OCI-LY3 (cell line): ENCODE measurements at regions not wholly inside any gene's neighbourhood (a gene's known extent, or its start where the extent isn't known, plus 50 kb on each side); places are given as distances from the start of the nearest gene placed in this dataset.

ENCODE experiments used
- CTCF ChIP-seq: fragments of 200-600, 300-600 bp; sonication (generic); IDR thresholded peaks from 2 replicates; pipeline ENCODE4 v1.5.1; 2014; ENCODE audit warnings: antibody characterized with exemption, low read length, low read depth
- EZH2phosphoT487 ChIP-seq: fragments of 200-600 bp; shearing (Covaris generic); IDR thresholded peaks from 2 replicates; pipeline ENCODE4 v1.6.1; 2018; ENCODE audit warnings: antibody characterized with exemption, mixed run types, low read depth

GRCh38 chr17:62140376-62140775 is 75.3 kb upstream of the MED13 start:
- TF ChIP-seq CTCF: no peak
- no peak for TF ChIP-seq EZH2phosphoT487
